ENCODE measurements at regions not wholly inside any gene's neighbourhood (a gene's known extent, or its start where the extent isn't known, plus 50 kb on each side); places are given as distances from the start of the nearest gene placed in this dataset.

GRCh38 chr12:111048991-111049390 lies 128.6 kb upstream of the MYL2 start:
- Histone ChIP-seq H3K36me3 (ENCODE audit: control insufficient read depth, insufficient read depth, low read length) (no peaks in the 10 kb centered on the region), H3K4me3 (replicated peaks; ENCODE audit: low read depth, low read length) (no peak overlapping the region), H3K27me3 (replicated peaks; ENCODE audit: control insufficient read depth, insufficient read depth, low read length) (no peaks in the 10 kb centered on the region; the same call in 1 of the 2 replicates)
- TF ChIP-seq, protein P1, sequence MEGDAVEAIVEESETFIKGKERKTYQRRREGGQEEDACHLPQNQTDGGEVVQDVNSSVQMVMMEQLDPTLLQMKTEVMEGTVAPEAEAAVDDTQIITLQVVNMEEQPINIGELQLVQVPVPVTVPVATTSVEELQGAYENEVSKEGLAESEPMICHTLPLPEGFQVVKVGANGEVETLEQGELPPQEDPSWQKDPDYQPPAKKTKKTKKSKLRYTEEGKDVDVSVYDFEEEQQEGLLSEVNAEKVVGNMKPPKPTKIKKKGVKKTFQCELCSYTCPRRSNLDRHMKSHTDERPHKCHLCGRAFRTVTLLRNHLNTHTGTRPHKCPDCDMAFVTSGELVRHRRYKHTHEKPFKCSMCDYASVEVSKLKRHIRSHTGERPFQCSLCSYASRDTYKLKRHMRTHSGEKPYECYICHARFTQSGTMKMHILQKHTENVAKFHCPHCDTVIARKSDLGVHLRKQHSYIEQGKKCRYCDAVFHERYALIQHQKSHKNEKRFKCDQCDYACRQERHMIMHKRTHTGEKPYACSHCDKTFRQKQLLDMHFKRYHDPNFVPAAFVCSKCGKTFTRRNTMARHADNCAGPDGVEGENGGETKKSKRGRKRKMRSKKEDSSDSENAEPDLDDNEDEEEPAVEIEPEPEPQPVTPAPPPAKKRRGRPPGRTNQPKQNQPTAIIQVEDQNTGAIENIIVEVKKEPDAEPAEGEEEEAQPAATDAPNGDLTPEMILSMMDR (IDR thresholded peaks at IDR 0.05; ENCODE audit: insufficient read depth, low read length, poor library complexity, severe bottlenecking), result no peak
- no peak for DNase-seq (ENCODE audit: extremely low read depth, insufficient read length)

DNA sequence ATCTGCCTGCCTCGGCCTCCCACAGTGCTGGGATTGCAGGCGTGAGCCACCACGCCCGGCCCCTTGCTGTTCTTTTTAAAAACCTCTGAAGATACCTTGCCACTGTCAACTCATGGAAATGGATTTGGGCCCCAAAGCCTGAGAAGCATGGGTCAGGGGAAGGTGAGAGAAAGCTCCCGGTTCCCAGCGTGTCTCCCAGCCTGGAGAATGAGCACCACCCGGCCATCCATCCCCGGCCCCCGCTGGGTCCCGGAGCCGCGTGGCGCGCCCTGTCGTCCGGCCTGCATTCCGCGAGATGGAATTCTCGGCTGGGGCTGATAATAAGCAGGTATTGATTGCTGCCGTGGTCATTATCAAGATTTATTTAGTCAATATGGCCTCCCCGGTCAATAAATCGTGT lies 126.5 kb upstream of the MYL2 start:
- DNase-seq (ENCODE audit: extremely low read depth, insufficient read length), result no peak
- H3K27me3 ChIP-seq (replicated peaks; ENCODE audit: control insufficient read depth, insufficient read depth, low read length), result no peaks in the 10 kb centered on the region; the same call in 1 of the 2 replicates
- H3K36me3 ChIP-seq (ENCODE audit: control insufficient read depth, insufficient read depth, low read length), result no peaks in the 10 kb centered on the region
- no peak overlapping the region for H3K4me3 ChIP-seq (replicated peaks; ENCODE audit: low read depth, low read length)
- TF ChIP-seq, protein P1 (IDR thresholded peaks at IDR 0.05; ENCODE audit: insufficient read depth, low read length, poor library complexity, severe bottlenecking), result no peak

GRCh38 chr12:111045941-111046340 lies 125.6 kb upstream of the MYL2 start:
- no peaks in the 10 kb centered on the region; the same call in 1 of the 2 replicates for H3K27me3 ChIP-seq (replicated peaks; ENCODE audit: control insufficient read depth, insufficient read depth, low read length)
- DNase-seq (ENCODE audit: extremely low read depth, insufficient read length), result no peak
- no peaks in the 10 kb centered on the region for H3K36me3 ChIP-seq (ENCODE audit: control insufficient read depth, insufficient read depth, low read length)
- H3K4me3 ChIP-seq (replicated peaks; ENCODE audit: low read depth, low read length), result no peak overlapping the region
- TF ChIP-seq, protein P1 (IDR thresholded peaks at IDR 0.05; ENCODE audit: insufficient read depth, low read length, poor library complexity, severe bottlenecking), result no peak

GRCh38 chr12:111041091-111041490 lies 120.7 kb upstream of the MYL2 start:
- Histone ChIP-seq H3K36me3 (ENCODE audit: control insufficient read depth, insufficient read depth, low read length) (no peaks in the 10 kb centered on the region), H3K27me3 (replicated peaks; ENCODE audit: control insufficient read depth, insufficient read depth, low read length) (no peaks in the 10 kb centered on the region; the same call in none of the 2 replicates), H3K4me3 (replicated peaks; ENCODE audit: low read depth, low read length) (no peak overlapping the region)
- no peak for DNase-seq (ENCODE audit: extremely low read depth, insufficient read length)
- TF ChIP-seq, protein P1 (IDR thresholded peaks at IDR 0.05; ENCODE audit: insufficient read depth, low read length, poor library complexity, severe bottlenecking), result no peak

- H3K27me3 ChIP-seq (replicated peaks; ENCODE audit: control insufficient read depth, insufficient read depth, low read length), result no peaks in the 10 kb centered on the region; the same call in none of the 2 replicates
- no peak overlapping the region for H3K4me3 ChIP-seq (replicated peaks; ENCODE audit: low read depth, low read length)
- no peaks in the 10 kb centered on the region for H3K36me3 ChIP-seq (ENCODE audit: control insufficient read depth, insufficient read depth, low read length)
- TF ChIP-seq, protein P1 (IDR thresholded peaks at IDR 0.05; ENCODE audit: insufficient read depth, low read length, poor library complexity, severe bottlenecking), result no peak
- no peak for DNase-seq (ENCODE audit: extremely low read depth, insufficient read length)
Observed at GRCh38 chr12:111040690-111041089, 120.3 kb upstream of the MYL2 start.

DNA sequence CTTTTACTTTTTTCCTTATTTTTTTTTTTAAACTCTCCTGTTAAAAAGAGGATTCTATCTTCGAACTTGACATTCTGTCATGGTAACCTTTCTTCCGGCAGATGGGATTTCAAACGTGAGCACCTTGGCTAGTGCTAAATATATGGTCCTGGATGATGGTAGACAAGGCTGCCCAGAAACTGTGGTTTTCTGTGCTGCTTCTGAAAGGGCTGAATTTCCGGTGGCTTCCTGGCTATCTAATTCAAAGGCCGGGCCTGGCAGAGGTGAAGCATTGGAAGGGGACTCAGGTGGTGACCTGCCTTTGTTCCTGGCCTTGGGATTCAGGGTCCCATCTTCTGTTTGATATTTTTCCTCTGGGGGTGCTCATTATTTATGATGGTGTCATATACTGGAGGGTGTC lies 118.6 kb upstream of the MYL2 start:
- H3K4me3 ChIP-seq (replicated peaks; ENCODE audit: low read depth, low read length), result no peak overlapping the region
- H3K27me3 ChIP-seq (replicated peaks; ENCODE audit: control insufficient read depth, insufficient read depth, low read length), result no peaks in the 10 kb centered on the region; the same call in 1 of the 2 replicates
- DNase-seq (ENCODE audit: extremely low read depth, insufficient read length), result no peak
- H3K36me3 ChIP-seq (ENCODE audit: control insufficient read depth, insufficient read depth, low read length), result no peaks in the 10 kb centered on the region
- TF ChIP-seq, protein P1 (IDR thresholded peaks at IDR 0.05; ENCODE audit: insufficient read depth, low read length, poor library complexity, severe bottlenecking), result no peak

Data from GM06990 (cell line).